Lower lobe of right lung (tissue), 2 donors: ENCODE measurements at regions not wholly inside any gene's neighbourhood (a gene's known extent, or its start where the extent isn't known, plus 50 kb on each side); places are given as distances from the start of the nearest gene placed in this dataset.

Experiments used
- ATAC-seq, 2 donors: fragments of 200-7000 bp; cut with Tn5 transposase; one replicate each; pipeline ENCODE4 v1.9.1; 2020 to 2022; ENCODE audit warnings: mild to moderate bottlenecking in 2 of 2, moderate library complexity in 2 of 2
- DNase-seq: peaks from one replicate; pipeline ENCODE4 v3.0.0-alpha.2; 2020
- H3K27ac ChIP-seq: fragments of 200-600 bp; one replicate; pipeline ENCODE4 v1.8.0; 2022
- H3K27me3 ChIP-seq: fragments of 200-600 bp; one replicate; pipeline ENCODE4 v1.8.0; 2022; ENCODE audit warnings: low read depth
- H3K36me3 ChIP-seq: fragments of 200-600 bp; one replicate; pipeline ENCODE4 v1.8.0; 2022; ENCODE audit warnings: mild to moderate bottlenecking
- H3K4me1 ChIP-seq: fragments of 200-600 bp; one replicate; pipeline ENCODE4 v1.8.0; 2022
- H3K4me3 ChIP-seq: fragments of 200-600 bp; one replicate; pipeline ENCODE4 v1.8.0; 2022; ENCODE audit warnings: mild to moderate bottlenecking
- H3K9me3 ChIP-seq: fragments of 200-600 bp; one replicate; pipeline ENCODE4 v1.8.0; 2022
- intact Hi-C: fragments of 100-400 bp; cut with DNase I; formaldehyde crosslinking; loops from one replicate; pipeline ENCODE4 v1.11.0; 2022
- TF ChIP-seq, protein P1 (sequence below): fragments of 200-600 bp; IDR thresholded peaks from one replicate; pipeline ENCODE4 v1.8.0; 2022; ENCODE audit warnings: antibody characterized with exemption, mild to moderate bottlenecking
- donor health status: DM: no; HTN: yes; CAD: no; lungs with severe emphysema.

GRCh38 chr5:165015547-165015946, 1510.1 kb downstream of the MAT2B start:
- TF ChIP-seq, protein P1, sequence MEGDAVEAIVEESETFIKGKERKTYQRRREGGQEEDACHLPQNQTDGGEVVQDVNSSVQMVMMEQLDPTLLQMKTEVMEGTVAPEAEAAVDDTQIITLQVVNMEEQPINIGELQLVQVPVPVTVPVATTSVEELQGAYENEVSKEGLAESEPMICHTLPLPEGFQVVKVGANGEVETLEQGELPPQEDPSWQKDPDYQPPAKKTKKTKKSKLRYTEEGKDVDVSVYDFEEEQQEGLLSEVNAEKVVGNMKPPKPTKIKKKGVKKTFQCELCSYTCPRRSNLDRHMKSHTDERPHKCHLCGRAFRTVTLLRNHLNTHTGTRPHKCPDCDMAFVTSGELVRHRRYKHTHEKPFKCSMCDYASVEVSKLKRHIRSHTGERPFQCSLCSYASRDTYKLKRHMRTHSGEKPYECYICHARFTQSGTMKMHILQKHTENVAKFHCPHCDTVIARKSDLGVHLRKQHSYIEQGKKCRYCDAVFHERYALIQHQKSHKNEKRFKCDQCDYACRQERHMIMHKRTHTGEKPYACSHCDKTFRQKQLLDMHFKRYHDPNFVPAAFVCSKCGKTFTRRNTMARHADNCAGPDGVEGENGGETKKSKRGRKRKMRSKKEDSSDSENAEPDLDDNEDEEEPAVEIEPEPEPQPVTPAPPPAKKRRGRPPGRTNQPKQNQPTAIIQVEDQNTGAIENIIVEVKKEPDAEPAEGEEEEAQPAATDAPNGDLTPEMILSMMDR, result no peak
- Histone ChIP-seq H3K27me3 (no peaks in the 10 kb centered on the region), H3K36me3 (no peaks in the 10 kb centered on the region), H3K27ac (no peak overlapping the region), H3K4me1 (no peaks in the 10 kb centered on the region), H3K9me3 (no peaks in the 10 kb centered on the region), H3K4me3 (no peak overlapping the region)
- ATAC-seq, result no peak
- no peak for DNase-seq
- intact Hi-C loops, result no loop called here

DNA sequence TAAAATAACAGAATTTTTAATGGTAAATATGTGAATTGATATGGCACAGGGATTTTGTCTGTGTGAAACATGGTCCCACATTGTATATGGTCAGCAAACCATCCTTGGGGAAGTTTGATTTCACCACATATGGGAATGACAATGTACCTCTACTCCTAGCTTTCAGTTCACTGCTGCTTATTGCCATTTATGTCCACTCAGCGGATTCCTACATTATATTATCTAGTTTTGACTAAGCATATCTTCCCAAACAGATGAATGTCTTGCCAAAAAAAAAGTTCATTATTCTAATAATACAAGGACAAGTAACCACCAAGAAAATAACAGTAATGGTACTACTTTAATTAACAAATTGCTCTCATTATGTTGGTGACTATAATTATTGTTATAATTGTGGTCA, 1521.6 kb downstream of the MAT2B start:
- no peaks in the 10 kb centered on the region for H3K9me3 ChIP-seq
- ATAC-seq, result no peak
- no peak overlapping the region for H3K4me3 ChIP-seq
- no peaks in the 10 kb centered on the region for H3K4me1 ChIP-seq
- no peaks in the 10 kb centered on the region for H3K27me3 ChIP-seq
- no peak for DNase-seq
- H3K36me3 ChIP-seq, result no peaks in the 10 kb centered on the region
- no peak overlapping the region for H3K27ac ChIP-seq
- TF ChIP-seq, protein P1, result no peak
- intact Hi-C loops, result no loop called here

DNA sequence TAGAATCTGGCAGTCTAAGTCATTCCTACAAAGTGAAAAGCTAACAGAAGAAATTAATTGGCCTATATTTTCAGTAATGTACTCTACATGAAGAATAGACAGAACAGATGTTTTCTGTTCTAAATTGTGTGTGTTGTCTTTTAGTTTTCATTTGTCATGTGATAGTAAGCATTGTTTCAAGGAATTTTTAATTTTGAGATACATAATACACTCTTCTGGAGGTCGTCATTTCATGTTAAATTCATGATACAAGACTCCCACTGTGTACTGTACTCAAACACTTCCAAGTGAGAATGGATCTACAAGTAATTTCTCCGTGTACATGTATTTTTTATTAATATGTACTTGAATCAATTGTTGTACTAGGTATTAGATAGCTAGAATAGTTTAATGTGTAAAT, 1522.9 kb downstream of the MAT2B start:
- no peak overlapping the region for H3K4me3 ChIP-seq
- TF ChIP-seq, protein P1, result no peak
- H3K27me3 ChIP-seq, result no peaks in the 10 kb centered on the region
- ATAC-seq (no peak), DNase-seq (no peak)
- intact Hi-C loops, result no loop called here
- H3K9me3 ChIP-seq, result no peaks in the 10 kb centered on the region
- no peak overlapping the region for H3K27ac ChIP-seq
- H3K36me3 ChIP-seq, result no peaks in the 10 kb centered on the region
- no peaks in the 10 kb centered on the region for H3K4me1 ChIP-seq

DNA sequence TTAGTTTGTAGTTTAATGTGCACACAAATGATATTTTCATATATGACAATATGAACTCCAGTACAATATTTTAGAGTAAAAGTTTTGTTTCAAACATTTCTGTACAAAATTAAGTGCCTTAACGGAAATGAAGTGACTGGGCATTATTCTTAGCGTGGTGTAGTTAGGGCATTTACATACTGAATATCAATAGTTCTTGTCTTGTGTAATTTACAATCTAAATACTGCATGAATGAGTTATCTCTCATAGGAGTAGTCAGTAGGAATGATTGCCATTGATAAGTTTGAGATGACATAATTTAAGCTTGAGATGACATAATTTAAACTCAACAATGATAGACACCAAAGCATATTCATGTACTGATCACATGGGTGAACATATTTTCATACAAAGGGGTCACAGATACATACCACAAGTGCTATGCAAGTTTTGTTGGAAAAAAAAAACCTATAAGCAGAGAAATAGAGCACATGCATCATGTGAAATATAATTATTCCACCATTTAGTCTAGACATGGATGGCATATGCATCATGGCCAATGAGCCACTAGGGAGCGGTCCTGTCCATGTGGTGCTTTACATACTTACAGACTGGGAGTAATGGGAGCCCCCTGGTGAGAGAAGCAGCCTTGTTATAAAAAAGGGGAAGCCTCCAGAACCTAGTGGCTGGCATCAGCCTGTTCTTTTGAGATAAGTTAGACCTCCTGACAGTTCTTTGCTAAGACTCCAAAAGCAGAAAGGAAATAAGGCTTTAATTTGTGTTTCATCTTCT, 1523.9 kb downstream of the MAT2B start:
- DNase-seq, result peak; percentile 41
- no peaks in the 10 kb centered on the region for H3K4me1 ChIP-seq
- H3K9me3 ChIP-seq, result no peaks in the 10 kb centered on the region
- no peak overlapping the region for H3K4me3 ChIP-seq
- TF ChIP-seq, protein P1, result peak; percentile 19
- no peaks in the 10 kb centered on the region for H3K36me3 ChIP-seq
- no peak overlapping the region for H3K27ac ChIP-seq
- no peak for ATAC-seq
- H3K27me3 ChIP-seq, result no peaks in the 10 kb centered on the region
- intact Hi-C loops, result no loop called here

GRCh38 chr5:165030971-165031370, 1525.6 kb downstream of the MAT2B start:
- ATAC-seq (no peak), DNase-seq (no peak)
- H3K27me3 ChIP-seq, result no peaks in the 10 kb centered on the region
- H3K9me3 ChIP-seq, result no peaks in the 10 kb centered on the region
- TF ChIP-seq, protein P1, result no peak
- H3K4me1 ChIP-seq, result no peaks in the 10 kb centered on the region
- no peak overlapping the region for H3K27ac ChIP-seq
- intact Hi-C loops, result no loop called here
- H3K4me3 ChIP-seq, result no peak overlapping the region
- no peaks in the 10 kb centered on the region for H3K36me3 ChIP-seq
